HL-60 (cell line): ENCODE measurements at regions not wholly inside any gene's neighbourhood (a gene's known extent, or its start where the extent isn't known, plus 50 kb on each side); places are given as distances from the start of the nearest gene placed in this dataset.
"Not testable (repeated sequence)": the region's sequence is repeated elsewhere in the genome, so short reads cannot be mapped to it uniquely, and the experiment has no call there.

ENCODE experiments used
- DNase-seq, 2 experiments: peaks; one replicate each; pipeline ENCODE4 v3.0.0-alpha.2; 2010 to 2020; ENCODE audit warnings: low read depth in 1 of 2, low spot score in 1 of 2
- H3K27ac ChIP-seq: fragments of 250-450 bp; sonication (Bioruptor Pico); replicated peaks from 2 replicates; pipeline ENCODE4 v1.5.1; 2020; ENCODE audit warnings: mild to moderate bottlenecking, moderate library complexity
- H3K27me3 ChIP-seq: fragments of 250-450 bp; sonication (Bioruptor Pico); 2 replicates; pipeline ENCODE4 v1.5.1; 2021; ENCODE audit warnings: mild to moderate bottlenecking, moderate library complexity; ENCODE audit not compliant: insufficient read depth, poor library complexity, severe bottlenecking
- H3K4me3 ChIP-seq: replicated peaks from 2 replicates; pipeline ENCODE4 v1.5.1; 2011; ENCODE audit warnings: mild to moderate bottlenecking, control low read depth, low read length; ENCODE audit not compliant: insufficient read depth
- CTCF ChIP-seq: IDR thresholded peaks from one replicate; pipeline ENCODE4 v1.5.1; 2011; ENCODE audit warnings: low read length, control low read depth, inconsistent platforms; ENCODE audit not compliant: insufficient read depth
- GABPA ChIP-seq: IDR thresholded peaks from 2 replicates; pipeline ENCODE4 v1.6.1; 2012; ENCODE audit warnings: low read depth
- POLR2AphosphoS5 ChIP-seq: IDR thresholded peaks from 2 replicates; pipeline ENCODE4 v1.6.1; 2012; ENCODE audit warnings: low read depth
- REST ChIP-seq: IDR thresholded peaks from 2 replicates; pipeline ENCODE4 v1.6.1; 2012; ENCODE audit warnings: low read depth; ENCODE audit not compliant: insufficient replicate concordance
- SPI1 ChIP-seq: IDR thresholded peaks from 2 replicates; pipeline ENCODE4 v1.6.1; 2012; ENCODE audit warnings: low read depth, mild to moderate bottlenecking, borderline replicate concordance

- DNase-seq, result no peak
- Histone ChIP-seq H3K27ac (no peak overlapping the region), H3K27me3 (no peaks in the 10 kb centered on the region), H3K4me3 (no peak overlapping the region)
- TF ChIP-seq GABPA (no peak), CTCF (no peak), POLR2AphosphoS5 (no peak), REST (no peak), SPI1 (no peak)
Observed at GRCh38 chr2:63700271-63700670, 111.5 kb downstream of the MDH1 start.

GRCh38 chr2:63701406-63701805, 112.6 kb downstream of the MDH1 start:
- TF ChIP-seq SPI1, result no peak
- TF ChIP-seq CTCF, result no peak
- TF ChIP-seq GABPA, result no peak
- no peak for TF ChIP-seq POLR2AphosphoS5
- no peak for TF ChIP-seq REST
- H3K27me3 ChIP-seq, result no peaks in the 10 kb centered on the region
- H3K27ac ChIP-seq, result no peak overlapping the region
- no peak for DNase-seq
- no peak overlapping the region for H3K4me3 ChIP-seq

GRCh38 chr2:63706084-63706483, 117.3 kb downstream of the MDH1 start:
- not testable (repeated sequence) for H3K4me3 ChIP-seq, DNase-seq, H3K27ac ChIP-seq, H3K27me3 ChIP-seq

GRCh38 chr2:63710732-63711131, 122.0 kb downstream of the MDH1 start:
- Histone ChIP-seq H3K27me3 (no peaks in the 10 kb centered on the region), H3K4me3 (no peak overlapping the region), H3K27ac (no peak overlapping the region)
- TF ChIP-seq POLR2AphosphoS5 (no peak), SPI1 (no peak), REST (no peak), CTCF (no peak), GABPA (no peak)
- no peak for DNase-seq
